NT2/D1 (cell line): ENCODE measurements at regions not wholly inside any gene's neighbourhood (a gene's known extent, or its start where the extent isn't known, plus 50 kb on each side); places are given as distances from the start of the nearest gene placed in this dataset.

ENCODE experiments used
- SUZ12 ChIP-seq: IDR thresholded peaks from 2 replicates; pipeline ENCODE4 v1.6.1; 2011; ENCODE audit not compliant: insufficient read length, insufficient read depth; ENCODE audit errors: extremely low read depth
- YY1 ChIP-seq: IDR thresholded peaks from 2 replicates; pipeline ENCODE4 v1.6.1; 2011; ENCODE audit not compliant: insufficient read length, insufficient read depth
- ZNF274 ChIP-seq: IDR thresholded peaks from 2 replicates; pipeline ENCODE4 v1.6.1; 2011; ENCODE audit warnings: mild to moderate bottlenecking, low read depth, low read length

- no peak for TF ChIP-seq YY1
- TF ChIP-seq SUZ12: no peak
- no peak for TF ChIP-seq ZNF274
Measured at GRCh38 chr2:142285480-142285879, 154.7 kb upstream of the LRP1B start.
